Astrocyte of the spinal cord (primary cell): ENCODE measurements at regions not wholly inside any gene's neighbourhood (a gene's known extent, or its start where the extent isn't known, plus 50 kb on each side); places are given as distances from the start of the nearest gene placed in this dataset.

Experiments
- DNase-seq: peaks from one replicate; pipeline ENCODE4 v3.0.0; 2011; ENCODE audit warnings: low read depth, low spot score
- H3K4me3 ChIP-seq: 2 replicates; pipeline ENCODE4 v1.5.1; 2011; ENCODE audit warnings: low read depth, mild to moderate bottlenecking, low read length, moderate library complexity
- CTCF ChIP-seq: IDR thresholded peaks from 2 replicates; pipeline ENCODE4 v1.5.1; 2012; ENCODE audit warnings: low read depth, mild to moderate bottlenecking, low read length, inconsistent platforms
- in situ Hi-C: cut with HindIII; loops from 2 replicates; pipeline ENCODE4 v1.10.0; 2017; ENCODE audit warnings: low sequenced_read_pairs

- no peak for TF ChIP-seq CTCF
- no peak overlapping the region for H3K4me3 ChIP-seq
- in situ Hi-C loops: no loop called here
- DNase-seq: no peak
These were observed 91.1 kb upstream of the EPCAM start for GRCh38 chr2:47277987-47278386.

- TF ChIP-seq CTCF: no peak
- in situ Hi-C loops: no loop called here
- DNase-seq: no peak
- H3K4me3 ChIP-seq: no peak overlapping the region
These were observed 91.9 kb upstream of the EPCAM start for GRCh38 chr2:47277187-47277586.

- TF ChIP-seq CTCF: no peak
- DNase-seq: no peak
- in situ Hi-C loops: no loop called here
- H3K4me3 ChIP-seq: no peak overlapping the region
These were observed 93.0 kb upstream of the EPCAM start for GRCh38 chr2:47276061-47276460.

- peak; percentile 72 for DNase-seq
- in situ Hi-C loops: no loop called here
- H3K4me3 ChIP-seq: no peak overlapping the region
- TF ChIP-seq CTCF: no peak
These were observed 94.9 kb upstream of the EPCAM start for GRCh38 chr2:47274054-47274782.

GRCh38 chr2:47272905-47273758, 96.0 kb upstream of the EPCAM start:
- no peak for TF ChIP-seq CTCF
- in situ Hi-C loops: no loop called here
- no peak for DNase-seq
- H3K4me3 ChIP-seq: no peak overlapping the region

GRCh38 chr2:47272031-47272864, 95.9 kb upstream of the CALM2 start:
- DNase-seq: peak; percentile 53
- peak overlapping the region; percentile 15 for H3K4me3 ChIP-seq
- in situ Hi-C loops: no loop called here
- peak; percentile 83 for TF ChIP-seq CTCF
